AG04449 (cell line): ENCODE measurements at regions not wholly inside any gene's neighbourhood (a gene's known extent, or its start where the extent isn't known, plus 50 kb on each side); places are given as distances from the start of the nearest gene placed in this dataset.

ENCODE experiments used
- CTCF ChIA-PET: fragments of 350-600 bp; formaldehyde crosslinking; extraction: SDS; loops from one replicate; lab custom pipeline; 2021; ENCODE audit warnings: antibody characterized with exemption; lab: Yijun Ruan, JAX
- POLR2A ChIA-PET: fragments of 400-600, 350-600 bp; formaldehyde crosslinking; extraction: SDS; loops from one replicate; lab custom pipeline; 2020; ENCODE audit warnings: antibody characterized with exemption, inconsistent platforms; lab: Yijun Ruan, JAX
- DNase-seq: peaks from one replicate; pipeline ENCODE4 v3.0.0-alpha.2; 2010; ENCODE audit warnings: low read depth, low spot score
- H3K4me3 ChIP-seq: 2 replicates; pipeline ENCODE4 v1.5.1; 2011; ENCODE audit warnings: low read depth, mild to moderate bottlenecking, control low read depth, low read length
- CTCF ChIP-seq: IDR thresholded peaks from one replicate; pipeline ENCODE4 v1.5.1; 2011; ENCODE audit warnings: mild to moderate bottlenecking, moderate library complexity, low read length, control low read depth, inconsistent platforms; ENCODE audit not compliant: insufficient read depth; ENCODE audit errors: missing control alignments

- CTCF ChIA-PET = interaction anchor here (0.7 kb wide), 1 partner anchor 119 kb away, joined by 3 read pairs; no protein-coding TSS in a partner anchor
- POLR2A ChIA-PET = no interaction called here
- TF ChIP-seq CTCF = no peak
- DNase-seq = no peak
- no peak overlapping the region for H3K4me3 ChIP-seq
These were observed 250.7 kb upstream of the ARHGAP20 start for GRCh38 chr11:110962921-110963320.

- POLR2A ChIA-PET = no interaction called here
- CTCF ChIA-PET = no interaction called here
- TF ChIP-seq CTCF = no peak
- DNase-seq = no peak
- H3K4me3 ChIP-seq = no peak overlapping the region
These were observed 247.9 kb upstream of the ARHGAP20 start for GRCh38 chr11:110960167-110960566.

- TF ChIP-seq CTCF = no peak
- ChIA-PET CTCF (no interaction called here), POLR2A (no interaction called here)
- no peak for DNase-seq
- H3K4me3 ChIP-seq = no peak overlapping the region
These were observed 246.0 kb upstream of the ARHGAP20 start for GRCh38 chr11:110958216-110958615.

GRCh38 chr11:110955776-110956175 is 243.5 kb upstream of the ARHGAP20 start:
- POLR2A ChIA-PET = no interaction called here
- no peak for TF ChIP-seq CTCF
- DNase-seq = no peak
- CTCF ChIA-PET = no interaction called here
- no peak overlapping the region for H3K4me3 ChIP-seq

GRCh38 chr11:110951950-110952503 is 239.8 kb upstream of the ARHGAP20 start:
- no peak for DNase-seq
- POLR2A ChIA-PET = no interaction called here
- CTCF ChIA-PET = no interaction called here
- H3K4me3 ChIP-seq = no peak overlapping the region
- no peak for TF ChIP-seq CTCF

GRCh38 chr11:110951037-110951949 is 239.1 kb upstream of the ARHGAP20 start:
- no peak overlapping the region for H3K4me3 ChIP-seq
- no peak for DNase-seq
- no peak for TF ChIP-seq CTCF
- POLR2A ChIA-PET = no interaction called here
- CTCF ChIA-PET = no interaction called here
